H1 (cell line): ENCODE measurements at regions not wholly inside any gene's neighbourhood (a gene's known extent, or its start where the extent isn't known, plus 50 kb on each side); places are given as distances from the start of the nearest gene placed in this dataset.

ENCODE experiments used
- CTCF ChIA-PET: fragments of 300-600 bp; sonication (Branson Sonifier 250); formaldehyde crosslinking; loops from one replicate; lab custom pipeline; 2021; ENCODE audit not compliant: partially characterized antibody; lab: Charles Lee
- POLR2A ChIA-PET: fragments of 300-600 bp; sonication (Branson Sonifier 250); formaldehyde crosslinking; loops from one replicate; lab custom pipeline; 2021; ENCODE audit warnings: inconsistent platforms; ENCODE audit not compliant: partially characterized antibody; lab: Charles Lee
- DNase-seq, 2 experiments: peaks; one replicate each; pipeline versions ENCODE4 v3.0.0 to v3.0.0-alpha.2; 2010 to 2022; ENCODE audit warnings: low spot score in 2 of 2, low read depth in 1 of 2, mixed read lengths in 1 of 2
- FAIRE-seq: peaks from 2 replicates; lab custom pipeline; 2011; peaks lifted over from hg19 to GRCh38; lab: Jason Lieb, UNC
- H2AFZ ChIP-seq: 2 replicates; pipeline ENCODE4 v1.8.1; 2012; ENCODE audit warnings: low read length, inconsistent platforms
- H2AK5ac ChIP-seq: 2 replicates; pipeline ENCODE4 v1.6.1; 2013; ENCODE audit warnings: low read depth, low read length
- H2BK120ac ChIP-seq: replicated peaks from 2 replicates; pipeline ENCODE3; 2013; ENCODE audit warnings: low read depth, low read length, inconsistent platforms
- H2BK12ac ChIP-seq: 2 replicates; pipeline ENCODE4 v1.6.1; 2013; ENCODE audit warnings: low read depth, low read length
- H2BK15ac ChIP-seq: 2 replicates; pipeline ENCODE4 v1.6.1; 2013; ENCODE audit warnings: low read length
- H2BK20ac ChIP-seq: 2 replicates; pipeline ENCODE4 v1.6.1; 2013; ENCODE audit warnings: low read length
- H2BK5ac ChIP-seq: 2 replicates; pipeline ENCODE4 v1.6.1; 2013; ENCODE audit warnings: low read depth, low read length
- H3K14ac ChIP-seq: 2 replicates; pipeline ENCODE4 v1.6.1; 2013; ENCODE audit warnings: inconsistent platforms; ENCODE audit not compliant: insufficient read length
- H3K18ac ChIP-seq: 2 replicates; pipeline ENCODE4 v1.6.1; 2013; ENCODE audit warnings: low read length; ENCODE audit errors: extremely low read depth
- H3K23ac ChIP-seq: 2 replicates; pipeline ENCODE4 v1.6.1; 2013; ENCODE audit warnings: inconsistent platforms; ENCODE audit not compliant: insufficient read length
- H3K23me2 ChIP-seq: 2 replicates; pipeline ENCODE4 v1.6.1; 2013; ENCODE audit warnings: low read depth, low read length
- H3K27ac ChIP-seq: 2 replicates; pipeline ENCODE4 v1.6.1; 2011; ENCODE audit warnings: low read depth, low read length, inconsistent platforms
- H3K27me3 ChIP-seq, 4 experiments: replicated peaks in 1 of 4; 1 replicate in 1 of 4; 2 replicates in 3 of 4; pipeline versions ENCODE4 v1.6.1 to v1.8.1; 2011 to 2013; ENCODE audit warnings: low read length in 3 of 4, mild to moderate bottlenecking in 3 of 4, inconsistent platforms in 2 of 4, mixed read lengths in 2 of 4, moderate library complexity in 1 of 4; ENCODE audit not compliant: control insufficient read depth in 3 of 4, insufficient read depth in 3 of 4; ENCODE audit errors: extremely low read depth in 1 of 4
- H3K36me3 ChIP-seq, 4 experiments: 2 replicates each; pipeline versions ENCODE4 v1.6.1 to v1.8.1; 2011 to 2013; ENCODE audit warnings: mild to moderate bottlenecking in 4 of 4, low read length in 3 of 4, moderate library complexity in 2 of 4, control low read depth in 1 of 4, inconsistent platforms in 1 of 4; ENCODE audit not compliant: insufficient read depth in 4 of 4, control insufficient read depth in 2 of 4
- H3K4ac ChIP-seq: replicated peaks from 2 replicates; pipeline ENCODE3; 2013; ENCODE audit warnings: low read length, low read depth, mixed read lengths, inconsistent platforms; ENCODE audit not compliant: insufficient read length
- H3K4me1 ChIP-seq, 4 experiments: replicated peaks in 1 of 4; 1 replicate in 1 of 4; 2 replicates in 3 of 4; pipeline versions ENCODE4 v1.6.1 to v1.8.1; 2011 to 2013; ENCODE audit warnings: low read length in 3 of 4, inconsistent platforms in 2 of 4, mixed read lengths in 1 of 4; ENCODE audit not compliant: insufficient read depth in 4 of 4, control insufficient read depth in 3 of 4
- H3K4me2 ChIP-seq, 2 experiments: 2 replicates each; pipeline versions ENCODE4 v1.6.1 to v1.8.1; 2011 to 2013; ENCODE audit warnings: low read depth in 2 of 2, low read length in 2 of 2, control low read depth in 1 of 2, inconsistent platforms in 1 of 2, mild to moderate bottlenecking in 1 of 2; ENCODE audit not compliant: insufficient read depth in 1 of 2
- H3K4me3 ChIP-seq, 4 experiments: fragments of 200-600, 300-600 bp in 1 of 4; sonication (generic), shearing (Covaris generic), sonication (Bioruptor Twin) in 1 of 4; 2 replicates each; pipeline versions ENCODE4 v1.5.1 to v1.8.1; 2011 to 2016; ENCODE audit warnings: low read length in 4 of 4, low read depth in 3 of 4, control low read depth in 2 of 4, inconsistent platforms in 2 of 4, mild to moderate bottlenecking in 2 of 4, mixed read lengths in 1 of 4, moderate library complexity in 1 of 4; ENCODE audit not compliant: insufficient read depth in 2 of 4; ENCODE audit errors: extremely low read depth in 1 of 4
- H3K56ac ChIP-seq: replicated peaks from 2 replicates; pipeline ENCODE3; 2013; ENCODE audit warnings: low read depth, mild to moderate bottlenecking, mixed read lengths, low read length, inconsistent platforms; ENCODE audit not compliant: insufficient read length
- H3K79me1 ChIP-seq: 2 replicates; pipeline ENCODE4 v1.6.1; 2013; ENCODE audit warnings: low read depth, low read length, control low read depth
- H3K79me2 ChIP-seq, 2 experiments: 2 replicates each; pipeline versions ENCODE4 v1.6.1 to v1.8.1; 2012 to 2013; ENCODE audit warnings: low read length in 2 of 2, mild to moderate bottlenecking in 2 of 2, inconsistent platforms in 1 of 2; ENCODE audit not compliant: insufficient read depth in 2 of 2, control insufficient read depth in 1 of 2
- H3K9ac ChIP-seq, 4 experiments: replicated peaks in 1 of 4; 1 replicate in 1 of 4; 2 replicates in 3 of 4; pipeline versions ENCODE4 v1.6.1 to v1.8.1; 2011 to 2013; ENCODE audit warnings: low read depth in 3 of 4, low read length in 3 of 4, control low read depth in 2 of 4, mild to moderate bottlenecking in 2 of 4, moderate library complexity in 2 of 4, inconsistent platforms in 1 of 4; ENCODE audit errors: extremely low read depth in 1 of 4
- H3K9me3 ChIP-seq, 2 experiments: 2 replicates each; pipeline versions ENCODE4 v1.6.1 to v1.8.1; 2012 to 2013; ENCODE audit warnings: mild to moderate bottlenecking in 2 of 2, moderate library complexity in 2 of 2, control low read depth in 1 of 2, inconsistent platforms in 1 of 2, low read depth in 1 of 2, low read length in 1 of 2, mixed read lengths in 1 of 2; ENCODE audit not compliant: insufficient read depth in 2 of 2
- H4K20me1 ChIP-seq, 2 experiments: replicated peaks in 1 of 2; 2 replicates each; pipeline versions ENCODE3 to v1.8.1; 2011 to 2013; ENCODE audit warnings: inconsistent platforms in 2 of 2, low read length in 2 of 2, mild to moderate bottlenecking in 1 of 2; ENCODE audit not compliant: insufficient read depth in 2 of 2, control insufficient read depth in 1 of 2
- H4K5ac ChIP-seq: 2 replicates; pipeline ENCODE4 v1.6.1; 2013; ENCODE audit warnings: low read length, low read depth, mixed read lengths, inconsistent platforms; ENCODE audit not compliant: insufficient read length
- H4K8ac ChIP-seq: 2 replicates; pipeline ENCODE4 v1.8.0; 2013; ENCODE audit warnings: mild to moderate bottlenecking, moderate library complexity, low read length, inconsistent platforms; ENCODE audit not compliant: insufficient read depth; ENCODE audit errors: extremely low read depth
- H4K91ac ChIP-seq: replicated peaks from 2 replicates; pipeline ENCODE3; 2013; ENCODE audit warnings: low read length, mixed read lengths, inconsistent platforms; ENCODE audit not compliant: insufficient read length
- ASH2L ChIP-seq: fragments of 200-600, 300-600 bp; sonication (generic); IDR thresholded peaks from one replicate; pipeline ENCODE4 v1.7.1; 2017; ENCODE audit warnings: low read length
- CTCF ChIP-seq, 3 experiments: IDR thresholded peaks; 1 replicate in 2 of 3; 2 replicates in 1 of 3; pipeline versions ENCODE4 v1.5.1 to v1.6.1; 2011; ENCODE audit warnings: low read length in 3 of 3, mild to moderate bottlenecking in 3 of 3, inconsistent platforms in 2 of 3, low read depth in 1 of 3, moderate library complexity in 1 of 3; ENCODE audit not compliant: insufficient read depth in 1 of 3; ENCODE audit errors: control extremely low read depth in 1 of 3
- KDM1A ChIP-seq: fragments of 200-600, 300-600 bp; sonication (generic); IDR thresholded peaks from 2 replicates; pipeline ENCODE4 v1.7.1; 2016; ENCODE audit warnings: mild to moderate bottlenecking, low read length, borderline replicate concordance
- KDM5A ChIP-seq: fragments of 200-600 bp; IDR thresholded peaks from 2 replicates; pipeline ENCODE4 v1.7.1; 2012; ENCODE audit warnings: mild to moderate bottlenecking, low read length, inconsistent platforms, mixed read lengths
- POLR2AphosphoS5 ChIP-seq: IDR thresholded peaks from 2 replicates; pipeline ENCODE4 v1.6.1; 2011; ENCODE audit warnings: low read depth, low read length
- RAD21 ChIP-seq, 2 experiments: IDR thresholded peaks in 1 of 2; conservative IDR thresholded peaks in 1 of 2; 2 replicates each; pipeline ENCODE4 v1.6.1; 2011; ENCODE audit warnings: low read depth in 2 of 2, low read length in 2 of 2, improper control_type of control experiment in 1 of 2, inconsistent platforms in 1 of 2, mild to moderate bottlenecking in 1 of 2, moderate library complexity in 1 of 2
- RBBP5 ChIP-seq: IDR thresholded peaks from 2 replicates; pipeline ENCODE4 v1.7.1; 2012; ENCODE audit warnings: low read depth, mild to moderate bottlenecking, inconsistent platforms, low read length, moderate library complexity, borderline replicate concordance
- SP1 ChIP-seq: IDR thresholded peaks from 2 replicates; pipeline ENCODE4 v1.6.1; 2011; ENCODE audit warnings: low read depth, low read length
- SRF ChIP-seq: IDR thresholded peaks from 2 replicates; pipeline ENCODE4 v1.6.1; 2011; ENCODE audit warnings: mild to moderate bottlenecking, low read depth, low read length, moderate library complexity
- TAF7 ChIP-seq: optimal IDR thresholded peaks from 2 replicates; pipeline ENCODE3; 2011; ENCODE audit warnings: low read depth, mild to moderate bottlenecking, inconsistent platforms, low read length, moderate library complexity, borderline replicate concordance
- TCF12 ChIP-seq: IDR thresholded peaks from 2 replicates; pipeline ENCODE4 v1.6.1; 2011; ENCODE audit warnings: low read depth, mild to moderate bottlenecking, low read length
- TEAD4 ChIP-seq: IDR thresholded peaks from 2 replicates; pipeline ENCODE4 v1.6.1; 2012; ENCODE audit warnings: low read depth, low read length, inconsistent platforms, mixed read lengths
- ZNF274 ChIP-seq: IDR thresholded peaks from 2 replicates; pipeline ENCODE4 v1.7.0; 2012; ENCODE audit warnings: low read length, borderline replicate concordance; ENCODE audit errors: extremely low read depth
- WGBS, 2 experiments: shearing (Covaris generic) in 1 of 2; methylation state at CpG; one replicate each; pipeline versions ENCODE4 v1.1.6 to v1.1.7; 2013 to 2015; ENCODE audit warnings: low lambda C conversion rate in 2 of 2, mixed read lengths in 2 of 2, inconsistent platforms in 1 of 2, low coverage in 1 of 2, missing lambda C conversion rate in 1 of 2; ENCODE audit not compliant: insufficient replicate concordance in 2 of 2, insufficient coverage in 1 of 2, insufficient read length in 1 of 2; ENCODE audit errors: extremely low coverage in 1 of 2, missing lambda C conversion rate in 1 of 2; 5-methylcytosine and 5-hydroxymethylcytosine counted together

GRCh38 chr16:17574256-17574655 is 103.5 kb upstream of the XYLT1 start:
- WGBS, 2 experiments, result 85% methylated on average over 3 of the region's 3 CpGs; no CpG with 5 or more reads in 1 of the 2 experiments
- Histone ChIP-seq H2AFZ (no peak overlapping the region), H3K4me2 (no peak overlapping the region), H3K4ac (no peak overlapping the region), H2BK20ac (no peak overlapping the region), H4K91ac (no peak overlapping the region), H4K20me1 (no peaks in the 10 kb centered on the region), H3K4me3 (no peak overlapping the region), H2AK5ac (no peak overlapping the region), H4K5ac (no peak overlapping the region), H3K9me3 (no peaks in the 10 kb centered on the region), H3K23ac (no peak overlapping the region), H3K14ac (no peak overlapping the region), H3K36me3 (no peaks in the 10 kb centered on the region), H4K8ac (no peak overlapping the region), H3K18ac (no peak overlapping the region), H3K56ac (no peak overlapping the region), H2BK15ac (no peak overlapping the region), H2BK12ac (no peak overlapping the region), H3K27ac (no peak overlapping the region), H3K4me1 (0 out of 7 replicates have a peak, but pooled peaks cover 0 to 4% (median 0%) of the 10 kb centered on the region in 4 experiments), H3K9ac (no peak overlapping the region), H3K23me2 (no peaks in the 10 kb centered on the region), H3K79me1 (no peaks in the 10 kb centered on the region), H3K79me2 (no peaks in the 10 kb centered on the region), H3K27me3 (no peaks in the 10 kb centered on the region), H2BK5ac (no peak overlapping the region), H2BK120ac (no peak overlapping the region)
- ChIA-PET CTCF (interaction anchor here (1.0 kb wide), 1 partner anchor 258 kb away, joined by 3 read pairs; no protein-coding TSS in a partner anchor), POLR2A (no interaction called here)
- no peak for FAIRE-seq
- no peak for DNase-seq
- TF ChIP-seq ASH2L, result no peak
- TF ChIP-seq TEAD4, result no peak
- no peak for TF ChIP-seq ZNF274
- no peak for TF ChIP-seq RBBP5
- TF ChIP-seq SRF, result no peak
- TF ChIP-seq CTCF (IDR thresholded peaks at IDR 0.05; ENCODE audit: control extremely low read depth in 1 of 3, insufficient read depth in 1 of 3, low read depth in 1 of 3, low read length in 3 of 3), result no peak
- TF ChIP-seq TCF12, result no peak
- no peak for TF ChIP-seq KDM1A
- TF ChIP-seq SP1, result no peak
- no peak for TF ChIP-seq RAD21 (IDR thresholded peaks at IDR 0.05 in 1 of 2, conservative IDR thresholded peaks at IDR 0.05 in 1 of 2; ENCODE audit: low read depth in 2 of 2, low read length in 2 of 2)
- TF ChIP-seq TAF7, result no peak
- no peak for TF ChIP-seq KDM5A
- TF ChIP-seq POLR2AphosphoS5, result no peak
